GM18520 (cell line): ENCODE measurements at regions not wholly inside any gene's neighbourhood (a gene's known extent, or its start where the extent isn't known, plus 50 kb on each side); places are given as distances from the start of the nearest gene placed in this dataset.
"Not testable (repeated sequence)": the region's sequence is repeated elsewhere in the genome, so short reads cannot be mapped to it uniquely, and the experiment has no call there.

ENCODE experiments used
- ATAC-seq: cut with Tn5 transposase; IDR thresholded peaks from one replicate; pipeline ENCODE4 v1.9.1; 2021; ENCODE audit not compliant: unreplicated experiment

- ATAC-seq: no peak
Observed at GRCh38 chr4:118586357-118586790, 98.8 kb upstream of the METTL14 start.

GRCh38 chr4:118587116-118587831, 97.9 kb upstream of the METTL14 start:
- ATAC-seq: no peak

GRCh38 chr4:118587946-118588345, 97.2 kb upstream of the METTL14 start:
- no peak for ATAC-seq

GRCh38 chr4:118589471-118590055, 95.6 kb upstream of the METTL14 start:
- no peak for ATAC-seq

DNA sequence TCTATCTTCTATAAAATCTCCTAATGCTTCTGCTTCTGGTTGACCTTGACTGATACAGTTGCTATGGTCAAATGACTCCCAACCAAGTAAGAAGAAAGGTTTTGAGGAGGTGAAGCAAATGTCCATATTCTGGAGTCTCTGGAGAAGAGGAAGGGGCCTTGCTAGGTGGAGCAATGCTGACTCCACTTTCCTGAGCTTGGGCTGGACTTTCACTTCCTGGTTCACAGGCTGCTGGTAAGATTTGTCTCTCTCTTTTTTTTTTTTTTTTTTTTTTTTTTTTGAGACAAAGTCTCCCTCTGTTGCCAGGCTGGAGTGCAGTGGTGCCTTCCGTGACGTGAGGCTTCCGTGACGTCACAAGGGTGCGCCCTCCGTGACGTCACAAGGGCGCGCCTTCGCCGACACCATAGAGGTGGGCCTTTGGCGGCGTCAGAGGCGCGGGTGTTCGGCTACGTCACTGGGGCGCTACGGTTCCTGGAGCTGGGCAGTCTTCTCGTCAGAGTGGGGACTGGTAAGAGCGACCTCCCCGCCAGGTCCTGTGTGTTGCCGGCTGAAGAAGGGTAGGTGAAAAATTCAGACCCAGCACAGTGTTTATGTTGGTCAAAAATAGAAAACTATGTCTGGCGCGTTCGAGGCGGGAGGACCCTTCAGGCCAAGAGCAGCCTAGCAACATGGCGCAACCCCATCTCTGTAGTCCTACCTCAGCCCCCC, 93.7 kb upstream of the METTL14 start:
- ATAC-seq: peak; percentile 96

DNA sequence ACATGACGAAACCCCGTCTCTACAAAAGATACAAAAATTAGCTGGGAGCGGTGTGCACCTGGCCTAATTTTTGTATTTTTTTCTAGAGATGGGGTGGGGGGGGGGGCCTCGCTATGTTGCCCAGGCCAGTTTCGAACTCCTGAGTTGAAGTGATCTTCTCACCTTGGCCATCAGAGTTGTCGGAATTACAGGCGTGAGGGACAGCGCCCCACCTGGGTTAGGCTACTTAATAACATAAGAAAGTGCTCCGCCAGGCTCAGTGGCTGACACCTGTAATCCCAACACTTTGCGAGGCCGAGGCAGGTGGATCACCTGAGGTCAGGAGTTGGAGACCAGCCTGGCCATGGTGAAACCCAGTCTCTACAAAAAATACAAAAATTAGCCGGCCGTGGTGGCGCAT, 92.9 kb upstream of the METTL14 start:
- not testable (repeated sequence) for ATAC-seq

GRCh38 chr4:118595883-118596282, 89.3 kb upstream of the METTL14 start:
- not testable (repeated sequence) for ATAC-seq

DNA sequence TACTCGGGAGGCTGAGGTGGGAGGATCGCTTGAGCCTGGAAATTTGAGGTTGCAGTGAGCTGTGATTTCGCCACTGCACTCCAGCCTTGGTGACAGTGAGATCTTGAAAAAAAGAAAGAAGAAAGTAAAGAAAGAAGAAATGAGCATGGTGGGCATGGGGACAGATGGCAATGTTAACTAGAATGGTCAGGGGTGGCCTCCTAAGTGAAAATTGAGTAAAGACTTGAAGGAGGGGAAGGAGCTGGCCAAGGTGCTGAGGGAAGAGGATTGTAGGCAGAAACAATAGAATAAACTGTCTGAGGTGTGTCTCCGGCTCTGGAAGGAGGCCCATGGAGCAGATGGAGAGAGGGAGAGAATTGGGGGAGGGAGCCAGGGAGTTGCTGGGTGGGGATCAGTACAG, 60.1 kb upstream of the METTL14 start:
- not testable (repeated sequence) for ATAC-seq

DNA sequence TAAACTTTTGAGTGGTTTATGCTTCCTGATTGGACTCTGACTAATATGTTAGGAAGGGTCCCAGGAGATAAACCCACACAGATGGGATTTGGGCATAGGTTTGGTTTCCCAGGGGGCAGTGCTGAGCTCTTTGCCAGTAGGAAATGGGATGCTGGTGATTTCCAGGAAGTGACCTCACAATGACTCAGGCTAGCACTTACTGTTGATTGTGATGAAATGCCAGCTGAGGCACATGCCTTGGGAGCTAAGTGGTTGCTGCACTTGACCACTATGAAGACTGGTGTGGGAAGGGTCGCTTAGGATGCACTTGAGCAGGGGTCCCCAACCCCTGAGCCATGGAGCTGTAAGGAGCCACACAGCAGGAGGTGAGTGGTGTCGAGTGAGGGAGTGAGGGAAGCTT, 55.5 kb upstream of the METTL14 start:
- not testable (repeated sequence) for ATAC-seq

DNA sequence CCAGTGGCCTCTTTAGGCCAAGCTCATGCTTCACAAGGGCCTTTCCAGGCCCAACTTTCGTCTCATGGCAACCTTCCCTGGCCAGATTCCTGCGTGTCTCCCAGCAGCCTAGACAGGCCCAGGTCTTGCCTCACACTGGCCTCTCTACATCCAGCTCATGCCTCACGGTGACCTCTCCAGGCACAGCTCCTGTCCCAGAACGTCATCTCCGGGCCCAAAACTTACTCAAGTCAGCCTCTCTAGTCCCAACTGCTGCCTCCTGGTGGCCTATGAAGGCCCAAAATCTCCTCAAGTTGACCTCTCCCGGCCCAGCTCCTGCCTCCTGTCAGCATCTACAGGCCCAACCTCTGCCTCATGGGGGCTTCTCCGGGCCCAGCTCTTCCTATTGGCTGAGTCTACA, 54.3 kb upstream of the METTL14 start:
- not testable (repeated sequence) for ATAC-seq

- ATAC-seq: not testable (repeated sequence)
Observed at GRCh38 chr4:118631321-118632050, 53.7 kb upstream of the METTL14 start.

DNA sequence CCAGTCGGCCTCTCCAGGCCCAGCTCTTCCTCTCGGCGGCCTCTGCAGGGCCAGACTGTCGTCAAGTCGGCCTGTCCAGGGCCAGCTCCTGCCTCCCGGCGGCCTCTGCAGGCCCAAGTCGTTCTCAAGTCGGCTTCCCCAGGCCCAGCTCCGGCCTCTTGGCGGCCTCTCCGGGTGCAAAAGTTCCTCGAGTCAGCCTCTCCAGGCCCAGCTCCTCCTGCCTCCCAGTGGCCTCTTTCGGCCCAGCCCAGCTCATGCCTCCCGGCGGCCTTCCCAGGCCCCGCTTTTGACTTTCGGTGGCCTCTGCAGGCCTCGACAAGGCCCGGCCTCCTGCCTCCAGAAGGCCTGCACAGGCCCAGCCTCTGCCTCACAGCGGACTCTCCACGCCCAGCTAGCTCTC, 51.7 kb upstream of the METTL14 start:
- ATAC-seq: not testable (repeated sequence)

- not testable (repeated sequence) for ATAC-seq
Observed at GRCh38 chr4:118634126-118634875, 50.9 kb upstream of the METTL14 start.
